HG03139 (cell line): ENCODE measurements at regions not wholly inside any gene's neighbourhood (a gene's known extent, or its start where the extent isn't known, plus 50 kb on each side); places are given as distances from the start of the nearest gene placed in this dataset.

Source experiments
- ATAC-seq: cut with Tn5 transposase; IDR thresholded peaks from one replicate; pipeline ENCODE4 v1.9.1; 2021; ENCODE audit not compliant: unreplicated experiment

DNA sequence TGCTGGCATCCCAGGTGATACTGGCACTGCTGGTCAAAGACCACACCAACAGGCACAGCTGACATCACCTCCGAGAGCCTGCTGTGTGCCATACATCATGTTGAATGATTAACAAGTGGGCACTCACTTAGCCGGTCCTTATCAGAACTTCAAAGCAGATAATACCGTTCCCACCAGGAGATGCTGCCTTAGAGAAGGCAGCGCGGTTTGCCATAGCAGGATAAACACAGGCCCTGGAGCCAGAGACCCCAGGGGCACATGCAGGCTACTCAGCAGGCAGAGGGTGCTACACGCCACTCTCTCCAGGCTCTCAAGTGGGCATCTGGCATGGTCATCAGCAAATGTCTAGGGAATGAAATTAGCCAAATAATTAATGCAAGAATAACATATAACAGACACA, 86.5 kb upstream of the CST7 start:
- ATAC-seq, result no peak

GRCh38 chr20:24863356-24863755, 85.7 kb upstream of the CST7 start:
- no peak for ATAC-seq

- no peak for ATAC-seq
Observed at GRCh38 chr20:24866008-24866407, 83.1 kb upstream of the CST7 start.

DNA sequence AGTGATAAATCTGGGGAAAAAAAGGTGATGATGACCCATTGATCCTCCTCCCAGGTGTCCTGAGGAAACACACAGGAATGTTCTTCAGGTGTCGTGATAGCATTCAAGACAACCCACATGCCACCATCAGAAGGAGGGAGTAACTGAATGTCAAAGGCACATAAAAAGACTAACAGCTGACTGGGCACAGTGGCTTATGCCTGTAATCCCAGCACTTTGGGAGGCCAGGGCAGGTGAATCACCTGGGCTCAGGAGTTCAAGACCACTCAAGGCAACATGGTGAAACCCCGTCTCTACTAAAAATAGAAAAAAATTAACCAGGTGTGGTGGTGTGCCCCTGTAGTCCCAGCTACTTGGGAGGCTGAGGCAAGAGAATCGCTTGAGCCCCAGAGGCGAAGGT, 82.3 kb upstream of the CST7 start:
- no peak for ATAC-seq

DNA sequence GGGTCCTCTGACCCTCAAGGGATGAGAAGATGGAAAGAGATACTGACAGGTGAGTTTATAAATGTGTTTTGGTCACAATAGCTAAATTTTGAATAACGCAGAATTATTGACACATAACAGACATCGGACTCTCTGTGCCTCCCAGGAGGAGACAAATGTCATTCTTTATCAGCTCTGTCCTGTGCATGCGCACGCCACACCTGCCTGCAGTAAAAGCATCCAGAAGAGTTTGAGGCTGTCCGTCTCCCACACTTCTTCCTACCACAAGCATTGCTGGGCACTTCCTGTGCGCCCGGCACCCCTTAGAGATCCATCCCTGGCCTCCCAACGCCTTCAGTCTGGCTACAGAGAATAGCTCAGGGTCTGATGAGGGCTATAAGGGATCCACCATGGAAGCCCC, 81.5 kb upstream of the CST7 start:
- ATAC-seq, result no peak

- ATAC-seq, result no peak
Observed at GRCh38 chr20:24868396-24868927, 80.6 kb upstream of the CST7 start.

DNA sequence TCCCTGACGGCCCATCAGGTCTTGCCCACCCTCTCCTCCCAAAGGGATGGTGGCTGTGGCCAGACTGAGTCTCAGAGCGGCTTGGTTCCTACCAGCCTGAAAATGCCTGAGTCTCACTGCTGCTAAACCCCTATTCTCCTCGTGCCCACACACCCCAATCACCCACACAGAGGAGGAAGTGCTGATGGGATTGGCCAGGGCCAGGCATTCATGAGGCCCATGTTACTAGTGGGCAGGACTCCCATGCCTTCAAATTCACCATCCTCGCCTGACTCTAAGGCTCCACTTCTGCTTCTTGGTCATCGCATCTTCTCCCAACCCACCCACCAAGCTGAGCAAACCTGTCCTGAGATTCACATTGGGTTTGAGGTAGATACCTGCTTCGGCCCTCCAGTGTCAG, 80.1 kb upstream of the CST7 start:
- no peak for ATAC-seq

- ATAC-seq, result no peak
Observed at GRCh38 chr20:24870057-24870456, 79.0 kb upstream of the CST7 start.

GRCh38 chr20:24870881-24871280, 78.2 kb upstream of the CST7 start:
- ATAC-seq, result no peak

- ATAC-seq, result no peak
Observed at GRCh38 chr20:24871480-24872213, 77.4 kb upstream of the CST7 start.

GRCh38 chr20:24872291-24873024, 76.6 kb upstream of the CST7 start:
- ATAC-seq, result peak; percentile 50

- peak; percentile 3 for ATAC-seq
Observed at GRCh38 chr20:24873025-24873620, 75.9 kb upstream of the CST7 start.

- no peak for ATAC-seq
Observed at GRCh38 chr20:24875078-24875477, 74.0 kb upstream of the CST7 start.

DNA sequence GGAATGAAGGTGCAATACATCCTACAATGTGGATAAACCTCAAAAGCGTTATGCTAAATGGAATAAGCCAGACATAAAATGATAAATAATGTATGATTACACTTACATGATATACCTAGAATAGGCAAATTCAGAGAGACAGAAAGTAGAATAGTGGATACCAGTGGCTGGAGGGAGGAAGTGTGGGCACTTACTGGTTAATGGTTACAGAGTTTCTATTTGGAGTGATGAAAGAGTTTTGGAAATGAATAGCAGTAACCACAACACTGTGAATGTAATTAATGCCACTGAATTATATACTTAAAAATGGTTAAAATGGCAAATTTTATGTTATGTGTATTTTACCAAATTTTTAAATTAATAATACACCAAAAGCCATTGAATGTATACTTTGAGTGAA, 71.4 kb upstream of the CST7 start:
- no peak for ATAC-seq

- no peak for ATAC-seq
Observed at GRCh38 chr20:24878657-24879056, 70.4 kb upstream of the CST7 start.

- ATAC-seq, result no peak
Observed at GRCh38 chr20:24879875-24880274, 69.2 kb upstream of the CST7 start.

GRCh38 chr20:24880356-24880755, 68.7 kb upstream of the CST7 start:
- no peak for ATAC-seq

- no peak for ATAC-seq
Observed at GRCh38 chr20:24890286-24890685, 58.8 kb upstream of the CST7 start.

DNA sequence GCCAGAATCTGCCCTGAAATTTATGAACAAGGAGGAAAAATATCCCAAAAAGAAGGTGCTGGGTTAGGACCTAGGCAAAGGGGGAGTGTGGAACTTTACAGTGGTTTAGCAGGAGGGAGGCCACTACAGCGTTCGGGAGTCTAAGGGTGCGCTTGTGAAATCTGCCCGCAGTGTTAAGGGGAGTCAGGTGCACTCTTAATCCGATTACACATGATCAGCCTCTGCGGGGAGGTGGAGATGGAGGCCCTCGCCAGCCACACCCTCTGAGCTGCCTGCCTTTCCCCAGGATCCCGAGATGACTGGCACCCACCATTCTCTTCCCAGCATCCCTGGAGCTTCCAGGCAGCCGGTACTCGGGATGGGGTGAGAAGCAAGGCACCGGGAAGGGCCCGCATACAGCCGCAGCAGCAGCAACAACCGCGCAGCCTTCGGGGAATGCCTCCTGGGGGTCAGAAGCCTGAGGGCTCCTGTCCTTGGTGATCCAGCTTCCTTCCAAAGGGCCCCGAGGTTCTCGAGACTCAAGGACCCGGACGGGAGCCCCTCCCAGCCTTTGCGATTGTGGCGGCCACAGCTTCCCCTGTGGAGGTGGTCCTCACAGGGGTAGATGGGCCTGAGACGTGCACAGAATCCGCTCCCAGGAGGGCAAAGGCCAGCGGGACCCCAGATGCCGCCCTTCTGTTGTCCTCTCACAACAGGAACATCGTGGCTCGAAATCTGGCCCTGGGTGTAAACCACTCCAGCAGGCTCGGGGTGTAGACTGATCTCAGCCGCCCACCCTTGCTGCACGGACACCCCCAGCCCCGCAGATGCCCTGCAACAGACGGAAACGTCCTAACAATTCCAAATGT, 57.3 kb upstream of the CST7 start:
- ATAC-seq, result no peak

GRCh38 chr20:24892522-24892921, 56.5 kb upstream of the CST7 start:
- no peak for ATAC-seq

DNA sequence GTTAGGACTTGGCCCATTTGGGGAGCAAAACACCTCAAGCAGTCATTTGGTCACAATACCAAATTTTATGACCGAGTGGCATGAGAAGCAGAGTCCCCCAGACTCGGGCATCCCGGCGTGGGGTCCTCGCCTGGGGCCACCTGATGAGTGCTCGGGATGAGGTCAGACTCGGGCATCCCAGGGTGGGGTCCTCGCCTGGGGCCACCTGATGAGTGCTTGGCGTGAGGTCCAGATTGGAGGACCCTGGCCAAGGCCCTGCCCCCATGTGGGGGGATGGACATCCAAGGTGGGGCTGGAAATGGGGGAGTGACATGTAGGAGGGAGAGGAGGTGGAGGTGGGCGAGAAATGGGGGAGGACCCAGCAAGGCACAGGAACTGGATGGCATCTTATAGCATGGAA, 56.1 kb upstream of the CST7 start:
- ATAC-seq, result no peak
